Renal cortical epithelial cell (primary cell): ENCODE measurements at regions not wholly inside any gene's neighbourhood (a gene's known extent, or its start where the extent isn't known, plus 50 kb on each side); places are given as distances from the start of the nearest gene placed in this dataset.

Experiments
- DNase-seq: peaks from one replicate; pipeline ENCODE4 v3.0.0-alpha.2; 2011; ENCODE audit warnings: low read depth

DNA sequence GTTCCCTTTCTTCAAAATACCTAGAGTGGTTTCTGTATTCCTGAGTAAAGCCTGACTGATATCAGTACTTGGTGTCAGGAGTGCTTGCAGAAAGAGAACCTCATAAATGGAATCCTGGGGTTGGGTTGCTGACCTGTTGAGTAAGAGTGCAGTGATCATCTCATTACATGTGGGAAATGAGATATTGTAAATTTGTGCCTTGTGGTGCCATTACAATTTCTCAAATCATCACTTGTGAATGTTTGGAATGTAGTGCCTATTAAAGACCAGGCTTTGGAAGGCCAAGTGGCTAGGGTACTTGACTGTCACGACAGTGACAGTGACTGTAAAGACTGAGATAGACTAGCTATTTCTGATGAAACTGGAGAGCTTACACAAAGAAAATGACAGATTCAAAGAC lies 176.7 kb upstream of the CTTNBP2NL start:
- DNase-seq, result no peak

DNA sequence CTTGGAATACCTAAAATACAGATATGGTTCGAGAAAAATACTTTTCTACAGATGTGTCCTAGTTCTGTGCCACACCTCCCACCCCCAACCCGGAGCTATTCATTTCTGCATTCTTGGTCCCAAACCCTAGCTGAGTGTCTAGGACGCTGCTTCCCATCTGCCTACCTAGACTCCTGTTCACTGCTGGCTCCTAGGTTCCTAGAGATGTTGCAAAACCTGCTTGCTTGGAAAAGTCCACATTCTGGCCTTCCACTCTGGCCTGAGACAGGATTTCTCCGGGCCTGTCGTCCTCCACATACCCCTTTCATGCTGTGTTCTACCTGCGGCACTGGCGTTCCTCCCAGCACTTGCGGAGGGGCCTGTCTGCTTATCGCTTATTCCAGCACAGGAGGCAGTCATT lies 165.8 kb upstream of the CTTNBP2NL start:
- DNase-seq, result no peak

DNA sequence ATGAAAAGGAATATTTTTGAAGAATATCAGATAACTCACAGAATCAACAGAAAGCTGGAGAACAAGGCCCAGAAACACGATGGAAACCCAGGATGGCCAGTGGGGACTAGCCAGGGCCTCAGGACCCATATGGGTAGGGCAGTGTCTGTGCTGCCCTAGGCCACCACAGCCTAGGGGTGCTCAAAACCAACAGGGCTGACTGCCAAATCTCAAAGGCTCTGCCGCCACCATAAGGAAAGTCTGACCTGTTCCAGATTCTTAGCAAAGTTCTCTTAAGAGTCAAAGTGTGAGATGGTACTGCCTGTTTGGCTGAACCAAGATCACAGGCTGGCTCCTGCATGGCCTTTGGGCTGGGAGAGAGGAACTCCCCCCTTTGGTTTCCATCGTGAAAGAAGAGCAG lies 164.7 kb upstream of the CTTNBP2NL start:
- no peak for DNase-seq

DNA sequence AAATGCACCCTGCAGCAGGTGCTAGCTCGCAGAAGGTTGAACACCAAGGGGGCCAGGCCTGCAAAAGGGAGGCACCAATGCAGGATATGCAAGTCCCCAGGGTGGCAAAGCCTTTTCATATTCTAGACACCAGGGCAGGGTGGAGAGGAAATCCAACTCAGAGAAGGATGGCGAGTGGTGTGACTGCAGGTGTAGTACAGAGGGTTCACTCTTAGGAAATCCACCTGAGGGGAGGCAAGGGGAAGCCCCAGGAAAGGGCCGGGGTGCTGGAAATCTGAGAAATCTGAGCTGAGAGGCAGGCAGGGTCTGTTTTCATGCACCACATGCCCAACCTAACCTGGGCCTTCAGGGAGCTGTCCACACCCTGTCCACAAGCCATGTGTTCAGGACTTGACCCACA lies 163.2 kb upstream of the CTTNBP2NL start:
- no peak for DNase-seq

DNA sequence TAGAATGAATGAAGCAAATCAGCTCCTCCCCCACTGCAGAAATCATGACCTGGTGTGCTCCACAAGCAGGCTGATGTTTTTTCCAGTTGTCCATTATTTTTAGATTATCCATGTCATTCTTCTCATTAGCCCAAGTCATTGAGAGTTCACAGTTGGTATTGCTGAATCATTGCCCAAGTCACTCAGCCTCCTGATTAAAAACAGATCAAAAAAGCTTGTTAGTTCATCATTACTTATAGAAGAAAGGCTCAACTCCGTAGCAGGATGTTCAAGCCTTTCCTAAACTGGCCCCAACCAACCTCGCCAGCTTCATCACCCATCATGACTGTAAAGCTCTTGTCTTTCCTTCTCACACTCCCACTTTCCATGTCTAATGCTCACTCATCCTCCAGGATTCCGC lies 161.3 kb upstream of the CTTNBP2NL start:
- DNase-seq, result no peak

DNA sequence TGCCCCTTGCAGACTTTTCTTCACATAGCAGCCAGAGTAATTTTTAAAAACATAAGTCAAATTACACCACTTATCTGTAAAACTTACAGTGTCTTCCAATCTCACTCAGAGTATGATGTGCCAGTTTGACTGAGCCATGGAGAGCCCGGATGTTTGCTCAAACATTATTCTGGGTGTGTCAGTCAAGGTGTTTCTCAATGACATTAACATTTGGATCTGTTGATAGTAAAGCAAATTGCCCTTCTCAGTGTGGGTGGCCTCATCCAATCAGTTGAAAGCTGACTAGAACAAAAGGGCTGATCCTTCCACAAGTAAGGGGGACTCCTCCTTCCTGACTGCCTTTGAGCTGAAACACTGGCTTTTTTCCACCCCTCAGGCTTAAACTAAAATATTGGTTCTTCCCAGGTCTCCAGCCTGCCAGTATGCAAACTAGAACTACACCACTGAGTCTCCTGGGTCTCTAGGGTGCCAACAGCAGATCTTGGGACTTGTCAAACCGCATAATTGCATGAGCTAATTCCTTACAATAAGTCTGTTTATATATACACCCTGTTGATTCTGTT lies 157.9 kb upstream of the CTTNBP2NL start:
- DNase-seq, result no peak

- no peak for DNase-seq
These were observed 156.2 kb upstream of the CTTNBP2NL start for GRCh38 chr1:112239683-112240330.

DNA sequence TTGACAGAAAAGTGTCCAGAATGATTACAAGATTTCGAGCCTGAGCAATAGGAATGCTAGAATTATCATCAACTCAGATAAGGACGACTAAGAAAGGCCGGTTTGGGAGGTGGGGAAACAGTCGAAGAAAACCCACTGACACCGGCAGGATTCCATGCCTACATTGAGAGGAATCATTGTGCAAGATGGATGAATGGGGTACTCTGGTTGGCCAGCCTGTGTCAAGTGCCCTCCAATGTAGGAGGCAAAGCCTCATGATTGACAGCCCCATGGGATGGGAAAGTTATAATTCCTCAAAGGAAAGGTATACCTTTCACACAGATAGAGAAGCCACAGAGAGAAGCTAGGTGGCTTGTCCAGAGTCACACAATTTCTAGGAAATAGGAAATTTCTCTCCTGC lies 153.5 kb upstream of the CTTNBP2NL start:
- no peak for DNase-seq

- DNase-seq, result peak; percentile 6
These were observed 151.9 kb upstream of the CTTNBP2NL start for GRCh38 chr1:112244131-112244530.

- no peak for DNase-seq
These were observed 150.9 kb upstream of the CTTNBP2NL start for GRCh38 chr1:112245114-112245513.

DNA sequence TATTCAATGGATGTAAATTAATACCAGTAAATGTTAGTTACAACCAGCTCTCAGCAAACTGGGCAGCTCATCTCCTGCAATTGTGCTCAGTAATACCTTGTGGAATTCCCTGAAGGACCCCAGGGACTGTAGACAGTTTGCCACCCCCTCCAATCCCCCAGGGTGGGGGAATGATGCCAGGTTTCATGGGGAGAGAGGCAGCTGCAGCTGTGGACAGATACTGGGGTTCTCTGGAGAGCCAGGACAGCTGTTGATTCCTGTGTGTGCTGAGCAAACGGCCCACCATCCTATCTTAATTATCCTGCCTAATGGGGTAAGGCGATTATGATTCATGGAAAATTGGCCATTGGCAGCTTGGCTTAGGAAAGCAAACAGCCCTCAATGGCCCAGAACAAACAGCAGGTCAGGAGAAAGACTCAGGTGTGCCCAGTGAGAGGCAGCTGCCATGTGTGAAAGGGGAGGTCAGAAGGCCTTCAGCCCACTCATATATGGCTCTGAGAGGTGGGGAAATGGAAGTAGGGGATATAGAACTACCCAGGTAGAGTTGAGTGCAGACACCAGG lies 148.9 kb upstream of the CTTNBP2NL start:
- no peak for DNase-seq

- DNase-seq, result no peak
These were observed 148.1 kb upstream of the CTTNBP2NL start for GRCh38 chr1:112247961-112248360.

DNA sequence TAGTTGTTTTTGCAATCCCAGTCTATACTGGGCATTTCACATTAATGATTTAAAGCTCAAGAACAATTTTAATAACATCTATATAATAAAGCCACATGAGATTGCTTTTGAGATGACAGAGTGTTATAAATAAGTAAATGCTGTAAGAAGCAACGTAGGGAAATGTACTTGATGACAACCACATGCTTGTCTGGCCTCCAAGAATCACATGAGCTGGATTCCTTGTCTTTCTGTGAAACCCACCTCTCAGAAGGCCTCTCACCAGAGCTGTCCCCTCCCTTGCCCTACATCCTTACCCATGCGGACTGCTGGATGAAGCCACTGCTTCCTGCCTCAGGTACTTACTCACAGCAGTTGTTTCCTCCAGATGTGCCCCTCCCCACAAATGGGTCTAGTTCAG lies 145.1 kb upstream of the CTTNBP2NL start:
- DNase-seq, result no peak

GRCh38 chr1:112251766-112252506 lies 144.1 kb upstream of the CTTNBP2NL start:
- peak; percentile 12 for DNase-seq

- DNase-seq, result no peak
These were observed 142.6 kb upstream of the CTTNBP2NL start for GRCh38 chr1:112253366-112253765.

- no peak for DNase-seq
These were observed 140.9 kb upstream of the CTTNBP2NL start for GRCh38 chr1:112255080-112255479.

- no peak for DNase-seq
These were observed 139.6 kb upstream of the CTTNBP2NL start for GRCh38 chr1:112256411-112256810.

GRCh38 chr1:112257043-112257835 lies 138.8 kb upstream of the CTTNBP2NL start:
- DNase-seq, result no peak

GRCh38 chr1:112260699-112261098 lies 135.3 kb upstream of the CTTNBP2NL start:
- DNase-seq, result no peak

DNA sequence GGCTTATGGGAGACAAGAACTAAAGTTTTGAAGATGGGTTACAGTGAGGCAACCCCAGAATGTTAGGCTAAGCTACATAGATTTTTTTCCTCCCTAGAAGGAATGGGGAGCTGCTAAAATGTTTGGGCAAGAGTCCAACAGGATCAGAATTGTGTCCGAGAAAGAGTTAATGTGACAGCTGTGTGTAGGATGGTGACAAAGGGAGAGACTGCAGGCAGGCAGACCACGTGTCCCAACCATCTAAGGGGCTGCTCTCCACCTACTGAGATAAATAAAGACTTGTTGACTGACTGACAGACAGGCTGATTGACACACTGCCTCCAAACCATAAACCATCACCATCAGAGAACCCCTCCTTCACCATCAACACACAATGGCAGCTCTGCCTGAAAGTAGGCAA lies 133.7 kb upstream of the CTTNBP2NL start:
- DNase-seq, result no peak

GRCh38 chr1:112263042-112263441 lies 133.0 kb upstream of the CTTNBP2NL start:
- DNase-seq, result no peak

DNA sequence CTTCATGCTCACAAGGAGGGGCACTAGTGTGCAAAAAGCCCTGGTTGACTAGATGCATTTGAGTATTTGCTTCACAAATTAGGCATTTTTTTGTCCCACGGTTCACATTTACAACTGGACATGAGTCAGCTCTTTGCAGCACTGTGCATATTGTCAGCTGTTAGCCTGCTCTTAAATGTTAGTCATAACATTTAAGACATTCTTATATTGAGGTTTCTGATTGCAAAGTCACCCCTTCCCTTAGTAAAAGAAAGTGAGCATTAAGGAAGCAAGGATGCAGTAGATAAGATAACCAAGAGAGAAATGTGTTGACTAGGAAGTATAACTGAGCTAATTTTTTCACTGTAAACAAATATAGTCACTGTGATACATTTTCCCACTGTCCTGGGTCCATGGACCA lies 132.6 kb upstream of the CTTNBP2NL start:
- no peak for DNase-seq
